HEK293 (cell line): ENCODE measurements at regions not wholly inside any gene's neighbourhood (a gene's known extent, or its start where the extent isn't known, plus 50 kb on each side); places are given as distances from the start of the nearest gene placed in this dataset.

Source experiments
- REST ChIP-seq: fragments of 450-650 bp; formaldehyde crosslinking; IDR thresholded peaks from 2 replicates; pipeline ENCODE4 v1.5.1; 2016; ENCODE audit warnings: missing biosample characterization, missing genetic modification characterization
- ZNF112 ChIP-seq: fragments of 450-650 bp; formaldehyde crosslinking; IDR thresholded peaks from 2 replicates; pipeline ENCODE4 v1.5.0; 2017; ENCODE audit warnings: missing biosample characterization, missing genetic modification characterization
- ZNF558 ChIP-seq: fragments of 450-650 bp; formaldehyde crosslinking; IDR thresholded peaks from 2 replicates; pipeline ENCODE4 v1.5.1; 2016; ENCODE audit warnings: missing biosample characterization, missing genetic modification characterization
- ZNF704 ChIP-seq: fragments of 450-650 bp; formaldehyde crosslinking; IDR thresholded peaks from 2 replicates; pipeline ENCODE4 v1.5.1; 2016; ENCODE audit warnings: missing biosample characterization, missing genetic modification characterization
- ZNF768 ChIP-seq: fragments of 450-650 bp; formaldehyde crosslinking; IDR thresholded peaks from 2 replicates; pipeline ENCODE4 v1.5.1; 2018; ENCODE audit warnings: missing biosample characterization, mild to moderate bottlenecking, missing genetic modification characterization
- TF ChIP-seq, protein P1 (sequence below): fragments of 450-650 bp; formaldehyde crosslinking; IDR thresholded peaks from 2 replicates; pipeline ENCODE4 v1.5.1; 2016; ENCODE audit warnings: missing biosample characterization, missing genetic modification characterization

DNA sequence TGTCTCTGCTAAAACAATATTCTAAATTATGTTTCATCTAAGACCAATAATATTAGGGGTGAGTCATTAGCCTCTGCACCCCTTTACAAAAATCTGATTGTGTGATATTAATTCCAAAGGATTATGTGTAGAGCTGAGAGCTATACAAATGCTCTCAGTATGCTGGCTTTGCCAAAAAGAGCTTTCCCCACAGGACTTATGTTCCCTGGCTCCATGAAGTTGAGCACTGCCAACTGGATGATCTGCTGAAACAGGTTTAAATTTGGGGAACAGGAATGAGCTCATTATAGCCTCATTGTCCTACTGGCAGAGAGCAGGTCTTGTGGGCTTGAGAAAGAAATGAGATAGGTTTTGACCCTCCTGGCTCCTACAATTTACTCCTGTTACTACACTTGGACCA lies 347.8 kb upstream of the LMCD1 start:
- TF ChIP-seq REST: no peak
- TF ChIP-seq, protein P1, sequence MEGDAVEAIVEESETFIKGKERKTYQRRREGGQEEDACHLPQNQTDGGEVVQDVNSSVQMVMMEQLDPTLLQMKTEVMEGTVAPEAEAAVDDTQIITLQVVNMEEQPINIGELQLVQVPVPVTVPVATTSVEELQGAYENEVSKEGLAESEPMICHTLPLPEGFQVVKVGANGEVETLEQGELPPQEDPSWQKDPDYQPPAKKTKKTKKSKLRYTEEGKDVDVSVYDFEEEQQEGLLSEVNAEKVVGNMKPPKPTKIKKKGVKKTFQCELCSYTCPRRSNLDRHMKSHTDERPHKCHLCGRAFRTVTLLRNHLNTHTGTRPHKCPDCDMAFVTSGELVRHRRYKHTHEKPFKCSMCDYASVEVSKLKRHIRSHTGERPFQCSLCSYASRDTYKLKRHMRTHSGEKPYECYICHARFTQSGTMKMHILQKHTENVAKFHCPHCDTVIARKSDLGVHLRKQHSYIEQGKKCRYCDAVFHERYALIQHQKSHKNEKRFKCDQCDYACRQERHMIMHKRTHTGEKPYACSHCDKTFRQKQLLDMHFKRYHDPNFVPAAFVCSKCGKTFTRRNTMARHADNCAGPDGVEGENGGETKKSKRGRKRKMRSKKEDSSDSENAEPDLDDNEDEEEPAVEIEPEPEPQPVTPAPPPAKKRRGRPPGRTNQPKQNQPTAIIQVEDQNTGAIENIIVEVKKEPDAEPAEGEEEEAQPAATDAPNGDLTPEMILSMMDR (tag by site-specific recombination): no peak
- TF ChIP-seq ZNF704: no peak
- TF ChIP-seq ZNF112 (tag by site-specific recombination): no peak
- no peak for TF ChIP-seq ZNF768 (tag by site-specific recombination)
- TF ChIP-seq ZNF558 (tag by site-specific recombination): no peak
